IMR-90 (cell line): ENCODE measurements at regions not wholly inside any gene's neighbourhood (a gene's known extent, or its start where the extent isn't known, plus 50 kb on each side); places are given as distances from the start of the nearest gene placed in this dataset.

Experiments
- BHLHE40 ChIP-seq: fragments of 150-350 bp; IDR thresholded peaks from 2 replicates; pipeline ENCODE4 v1.6.1; 2016; ENCODE audit warnings: mild to moderate bottlenecking, low read depth, low read length
- ELK1 ChIP-seq: fragments of 150-350 bp; IDR thresholded peaks from 2 replicates; pipeline ENCODE4 v1.6.1; 2016; ENCODE audit warnings: low read depth, mild to moderate bottlenecking, low read length, moderate library complexity, borderline replicate concordance
- FOS ChIP-seq: fragments of 150-350 bp; IDR thresholded peaks from 2 replicates; pipeline ENCODE4 v1.6.1; 2016; ENCODE audit warnings: low read depth, low read length
- MAZ ChIP-seq: IDR thresholded peaks from 2 replicates; pipeline ENCODE4 v1.6.1; 2012; ENCODE audit warnings: low read depth, mild to moderate bottlenecking, low read length, improper control_type of control experiment, moderate library complexity, borderline replicate concordance
- MXI1 ChIP-seq: IDR thresholded peaks from 2 replicates; pipeline ENCODE4 v1.6.1; 2012; ENCODE audit warnings: low read depth, mild to moderate bottlenecking, low read length, moderate library complexity, borderline replicate concordance
- POLR2A ChIP-seq: IDR thresholded peaks from 2 replicates; pipeline ENCODE4 v1.6.1; 2012; ENCODE audit warnings: mild to moderate bottlenecking, low read depth, low read length
- RCOR1 ChIP-seq: IDR thresholded peaks from 2 replicates; pipeline ENCODE4 v1.6.1; 2012; ENCODE audit warnings: mild to moderate bottlenecking, low read length, improper control_type of control experiment; ENCODE audit not compliant: insufficient replicate concordance
- RFX5 ChIP-seq: IDR thresholded peaks from 2 replicates; pipeline ENCODE4 v1.8.0; 2012; ENCODE audit warnings: low read depth, mild to moderate bottlenecking, low read length, moderate library complexity
- SMC3 ChIP-seq: fragments of 150-350 bp; IDR thresholded peaks from 2 replicates; pipeline ENCODE4 v1.6.1; 2016; ENCODE audit warnings: low read depth, mild to moderate bottlenecking, antibody characterized with exemption, low read length, moderate library complexity
- TF ChIP-seq, protein P1 (sequence below): fragments of 150-350 bp; IDR thresholded peaks from 2 replicates; pipeline ENCODE4 v1.6.1; 2017; ENCODE audit warnings: mild to moderate bottlenecking, antibody characterized with exemption, low read length, low read depth
- TF ChIP-seq, protein P2 (sequence below): conservative IDR thresholded peaks from 2 replicates; pipeline ENCODE4 v1.5.1; 2012; ENCODE audit warnings: mild to moderate bottlenecking, low read depth, low read length, improper control_type of control experiment

- TF ChIP-seq MAZ: no peak
- TF ChIP-seq, protein P1, sequence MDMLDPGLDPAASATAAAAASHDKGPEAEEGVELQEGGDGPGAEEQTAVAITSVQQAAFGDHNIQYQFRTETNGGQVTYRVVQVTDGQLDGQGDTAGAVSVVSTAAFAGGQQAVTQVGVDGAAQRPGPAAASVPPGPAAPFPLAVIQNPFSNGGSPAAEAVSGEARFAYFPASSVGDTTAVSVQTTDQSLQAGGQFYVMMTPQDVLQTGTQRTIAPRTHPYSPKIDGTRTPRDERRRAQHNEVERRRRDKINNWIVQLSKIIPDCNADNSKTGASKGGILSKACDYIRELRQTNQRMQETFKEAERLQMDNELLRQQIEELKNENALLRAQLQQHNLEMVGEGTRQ: no peak
- TF ChIP-seq, protein P2, sequence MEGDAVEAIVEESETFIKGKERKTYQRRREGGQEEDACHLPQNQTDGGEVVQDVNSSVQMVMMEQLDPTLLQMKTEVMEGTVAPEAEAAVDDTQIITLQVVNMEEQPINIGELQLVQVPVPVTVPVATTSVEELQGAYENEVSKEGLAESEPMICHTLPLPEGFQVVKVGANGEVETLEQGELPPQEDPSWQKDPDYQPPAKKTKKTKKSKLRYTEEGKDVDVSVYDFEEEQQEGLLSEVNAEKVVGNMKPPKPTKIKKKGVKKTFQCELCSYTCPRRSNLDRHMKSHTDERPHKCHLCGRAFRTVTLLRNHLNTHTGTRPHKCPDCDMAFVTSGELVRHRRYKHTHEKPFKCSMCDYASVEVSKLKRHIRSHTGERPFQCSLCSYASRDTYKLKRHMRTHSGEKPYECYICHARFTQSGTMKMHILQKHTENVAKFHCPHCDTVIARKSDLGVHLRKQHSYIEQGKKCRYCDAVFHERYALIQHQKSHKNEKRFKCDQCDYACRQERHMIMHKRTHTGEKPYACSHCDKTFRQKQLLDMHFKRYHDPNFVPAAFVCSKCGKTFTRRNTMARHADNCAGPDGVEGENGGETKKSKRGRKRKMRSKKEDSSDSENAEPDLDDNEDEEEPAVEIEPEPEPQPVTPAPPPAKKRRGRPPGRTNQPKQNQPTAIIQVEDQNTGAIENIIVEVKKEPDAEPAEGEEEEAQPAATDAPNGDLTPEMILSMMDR: no peak
- TF ChIP-seq SMC3: no peak
- no peak for TF ChIP-seq RFX5
- TF ChIP-seq BHLHE40: no peak
- no peak for TF ChIP-seq POLR2A
- TF ChIP-seq MXI1: no peak
- no peak for TF ChIP-seq ELK1
- no peak for TF ChIP-seq FOS
- no peak for TF ChIP-seq RCOR1
These were observed 115.7 kb downstream of the BEGAIN start for GRCh38 chr14:100471441-100472093.
